NCI-H526 treated with DMSO at 0.1 percent for 48 hours (cell line): ENCODE measurements at regions not wholly inside any gene's neighbourhood (a gene's known extent, or its start where the extent isn't known, plus 50 kb on each side); places are given as distances from the start of the nearest gene placed in this dataset.

Source experiments
- DNase-seq: peaks from one replicate; lab custom pipeline; 2025; lab: John Stamatoyannopoulos, UW

GRCh38 chr1:163013826-163014600, 55.1 kb upstream of the RGS4 start:
- DNase-seq = no peak

- no peak for DNase-seq
Measured at GRCh38 chr1:163006051-163006834, 62.9 kb upstream of the RGS4 start.

DNA sequence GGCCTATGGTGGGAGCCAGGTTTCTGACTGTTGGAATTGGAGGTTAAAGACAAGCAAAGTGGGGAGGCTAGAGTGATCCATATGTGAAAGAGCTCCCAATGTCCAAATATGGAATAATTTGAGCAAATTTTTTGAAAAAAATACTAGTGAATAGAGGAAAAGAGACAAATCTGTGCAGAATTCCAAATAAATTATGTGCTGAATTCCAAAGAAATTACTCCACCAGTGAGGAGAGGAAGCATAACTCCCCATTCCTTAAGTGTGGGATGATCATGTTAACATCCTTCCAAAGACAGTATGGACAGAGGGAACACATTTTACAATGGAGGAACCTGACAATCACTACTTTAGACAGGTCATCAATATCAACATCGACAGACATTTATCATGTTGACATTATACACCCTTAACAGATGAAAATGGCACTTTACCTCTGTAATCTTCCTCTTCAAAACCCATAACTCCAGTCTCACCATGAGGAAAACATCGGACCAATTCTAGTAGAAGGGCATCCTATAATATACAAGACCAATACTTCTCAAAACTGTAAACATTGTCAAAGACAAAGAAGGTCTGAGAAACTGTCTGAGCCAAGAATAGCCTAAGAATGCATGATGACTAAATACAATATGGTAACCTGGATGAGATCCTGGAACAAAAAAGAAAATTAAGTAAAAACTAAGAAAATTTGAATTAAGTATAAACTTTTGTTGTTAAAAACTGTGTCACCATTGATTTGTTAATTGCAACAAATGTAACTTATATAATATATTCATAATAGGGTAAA, 71.5 kb upstream of the RGS4 start:
- no peak for DNase-seq

GRCh38 chr1:162996261-162996660, 72.9 kb upstream of the RGS4 start:
- DNase-seq = no peak

GRCh38 chr1:162994921-162995320, 74.2 kb upstream of the RGS4 start:
- DNase-seq = no peak

DNA sequence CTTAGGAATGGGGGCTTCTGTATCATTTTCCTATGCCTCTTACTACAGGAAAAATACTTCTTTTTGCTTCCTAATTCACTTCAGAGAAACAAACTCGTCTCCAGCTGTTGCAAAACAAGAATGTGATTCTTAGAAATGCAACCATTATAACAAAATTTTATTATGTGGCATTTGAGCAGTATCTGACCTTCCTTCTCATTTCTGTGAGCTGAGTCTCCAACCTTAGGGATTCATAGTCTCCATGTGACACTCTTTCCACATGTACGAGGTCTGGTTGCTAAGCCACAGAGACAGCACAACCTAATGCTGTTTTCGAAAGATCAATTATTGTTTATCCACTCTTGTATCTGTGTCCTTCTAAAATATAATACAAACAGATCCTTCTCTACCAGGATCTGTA, 75.3 kb upstream of the RGS4 start:
- no peak for DNase-seq

DNA sequence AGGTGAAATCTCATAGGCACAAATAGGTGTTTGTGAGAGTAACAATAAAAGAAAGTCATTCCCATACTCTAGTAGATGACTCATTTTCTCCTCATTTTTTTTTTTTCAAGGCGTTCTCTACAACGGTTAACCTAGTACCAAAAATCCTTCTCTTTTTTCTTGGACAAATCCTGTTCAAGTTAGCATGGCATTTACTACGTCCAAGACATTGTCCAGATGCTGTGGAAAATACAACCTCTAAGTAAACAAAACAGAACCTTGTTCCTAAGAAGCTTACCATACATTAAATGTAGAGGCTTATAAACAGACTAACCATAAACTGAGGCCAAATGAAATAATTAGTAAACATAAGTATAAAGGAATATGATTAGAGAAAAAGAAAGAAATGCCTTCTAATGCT, 76.2 kb upstream of the RGS4 start:
- DNase-seq = no peak

DNA sequence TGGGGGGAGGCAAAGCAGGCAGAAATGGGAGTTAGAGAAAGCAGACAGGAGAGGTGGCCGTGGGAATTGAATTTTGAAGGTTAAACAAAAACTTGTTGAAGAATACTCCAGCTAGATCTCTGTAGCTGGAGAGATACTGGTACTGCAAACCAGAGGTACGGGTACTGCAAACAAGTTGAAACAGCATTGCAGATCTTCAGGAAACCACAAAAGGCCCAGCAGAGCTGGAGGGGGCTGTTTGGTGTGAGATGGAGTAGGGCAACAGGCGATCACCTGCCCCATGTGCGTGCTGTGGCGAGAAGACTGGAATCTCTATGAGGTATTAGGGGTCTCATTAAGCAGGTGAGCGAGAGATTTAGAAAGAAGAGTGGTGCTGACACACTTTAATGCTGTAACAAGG, 77.7 kb upstream of the RGS4 start:
- no peak for DNase-seq

DNA sequence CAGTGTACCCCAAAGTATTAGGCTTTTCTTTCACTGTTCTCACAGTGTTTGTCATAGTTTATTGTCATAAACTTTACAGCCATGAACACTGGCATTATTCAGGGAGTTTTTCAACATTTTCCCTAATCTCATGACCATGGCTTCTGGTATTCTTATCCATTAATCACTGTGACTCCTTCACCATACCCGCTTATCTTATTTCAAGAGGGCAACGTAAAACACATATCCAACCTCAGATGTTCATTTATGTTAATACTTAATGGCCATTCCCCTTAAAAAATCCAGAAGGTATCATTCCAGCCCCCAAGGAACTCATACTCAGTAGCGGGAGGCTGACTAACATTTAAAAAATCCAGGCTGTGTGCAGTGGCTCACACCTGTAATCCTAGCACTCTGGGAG, 78.5 kb upstream of the RGS4 start:
- DNase-seq = no peak

DNA sequence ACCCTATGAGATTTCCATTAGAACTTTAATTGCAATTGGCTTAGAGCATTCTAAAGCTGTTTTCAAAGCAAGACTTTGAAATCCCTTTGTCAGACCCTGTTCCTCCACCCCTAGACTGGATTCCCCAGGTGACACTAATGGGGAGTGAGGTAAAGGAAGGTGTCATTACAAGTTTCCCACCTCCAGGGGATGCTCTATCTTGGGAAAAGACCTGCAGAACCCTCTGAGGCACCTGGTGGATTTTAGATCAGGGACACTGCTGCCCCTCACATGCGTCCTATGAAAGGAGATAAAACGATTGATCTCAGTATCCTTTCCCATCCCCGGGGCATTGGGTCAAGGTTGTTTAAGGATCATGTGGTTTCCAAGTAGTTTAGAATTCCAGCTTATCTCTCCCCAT, 80.3 kb upstream of the RGS4 start:
- no peak for DNase-seq

DNA sequence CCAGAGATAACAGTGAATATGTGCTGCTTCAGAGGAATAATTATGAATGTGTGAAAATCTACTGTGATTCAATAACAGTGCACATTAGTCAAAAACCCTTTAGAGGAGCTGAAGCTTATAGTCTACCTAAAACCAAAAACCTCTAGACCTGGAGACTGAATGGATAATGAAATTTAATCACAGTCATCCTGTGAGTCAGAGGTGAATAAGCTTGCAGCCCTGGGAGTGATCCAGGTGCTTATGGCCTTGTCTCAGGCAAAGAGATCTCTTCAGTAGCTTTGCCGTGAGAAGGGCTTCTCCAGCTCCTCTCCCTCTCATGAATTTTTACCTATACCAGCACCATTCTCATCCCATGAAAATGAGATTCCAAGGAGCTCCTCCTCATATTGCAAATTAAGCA, 81.3 kb upstream of the RGS4 start:
- DNase-seq = no peak

GRCh38 chr1:162985816-162986435, 83.2 kb upstream of the RGS4 start:
- DNase-seq = no peak

- DNase-seq = no peak
Measured at GRCh38 chr1:162984699-162985098, 84.5 kb upstream of the RGS4 start.

GRCh38 chr1:162983671-162984425, 85.3 kb upstream of the RGS4 start:
- DNase-seq = no peak

- no peak for DNase-seq
Measured at GRCh38 chr1:162982364-162982763, 86.8 kb upstream of the RGS4 start.

DNA sequence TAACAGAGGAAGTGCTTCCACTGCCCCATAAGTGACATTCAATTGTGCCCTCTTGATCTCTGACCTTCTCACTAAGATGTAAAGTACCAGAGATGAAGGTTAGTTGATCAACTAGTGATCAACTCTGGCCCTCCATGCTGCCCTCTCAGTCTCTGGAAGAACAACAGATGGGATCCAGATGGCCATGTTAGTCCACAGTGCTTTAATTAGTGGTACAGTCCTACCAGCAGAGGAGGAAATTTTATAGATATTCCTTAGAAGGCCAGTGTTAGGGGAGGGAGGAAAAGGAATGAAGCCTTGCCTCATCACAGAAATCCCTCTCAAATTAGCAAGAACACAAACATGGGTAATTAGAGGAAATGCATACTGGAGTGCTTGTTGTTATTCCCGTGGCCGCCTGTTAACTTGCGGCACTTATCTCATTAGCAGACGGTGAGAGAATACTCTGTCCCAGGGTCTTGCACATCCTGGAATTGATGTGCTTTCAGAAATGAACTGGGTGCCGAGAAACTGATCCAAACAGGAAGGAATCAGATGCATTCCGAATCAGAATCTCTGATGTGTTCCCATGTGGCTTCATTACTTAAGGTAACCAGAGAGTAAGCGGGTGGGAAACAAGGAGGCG, 91.1 kb upstream of the RGS4 start:
- no peak for DNase-seq

- no peak for DNase-seq
Measured at GRCh38 chr1:162976628-162977027, 92.5 kb upstream of the RGS4 start.

DNA sequence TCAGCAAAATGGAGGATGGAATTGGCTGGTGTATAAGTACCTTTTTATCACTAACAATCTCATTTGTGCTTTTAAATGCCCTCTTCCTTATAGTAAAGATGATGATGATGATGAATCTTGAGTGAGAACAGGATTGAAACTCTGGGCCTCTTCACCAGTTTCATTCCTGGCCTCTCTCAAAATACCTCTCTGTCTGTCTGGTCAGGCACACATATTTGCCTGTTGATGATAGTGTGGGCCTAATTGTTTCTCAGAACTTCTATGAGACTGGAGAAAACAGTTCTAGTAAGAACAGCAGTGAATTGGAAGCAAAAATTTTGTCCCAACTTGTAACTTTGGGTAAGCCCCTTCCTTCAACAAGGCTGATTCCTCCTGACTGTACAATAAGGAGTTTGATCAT, 94.4 kb upstream of the RGS4 start:
- DNase-seq = no peak

- no peak for DNase-seq
Measured at GRCh38 chr1:162973381-162973795, 95.8 kb upstream of the RGS4 start.

- DNase-seq = no peak
Measured at GRCh38 chr1:162972773-162973172, 96.4 kb upstream of the RGS4 start.

- no peak for DNase-seq
Measured at GRCh38 chr1:162970021-162970420, 99.1 kb upstream of the RGS4 start.
